AG04450 (cell line): ENCODE measurements at regions not wholly inside any gene's neighbourhood (a gene's known extent, or its start where the extent isn't known, plus 50 kb on each side); places are given as distances from the start of the nearest gene placed in this dataset.

Source experiments
- CTCF ChIA-PET: fragments of 300-600, 350-600 bp; formaldehyde crosslinking; extraction: SDS; loops from one replicate; lab custom pipeline; 2022; ENCODE audit warnings: antibody characterized with exemption, inconsistent platforms; lab: Charles Lee
- POLR2A ChIA-PET: fragments of 350-600 bp; formaldehyde crosslinking; extraction: SDS; loops from one replicate; lab custom pipeline; 2021; ENCODE audit warnings: antibody characterized with exemption, inconsistent platforms; lab: Yijun Ruan, JAX
- DNase-seq: peaks from one replicate; pipeline ENCODE4 v3.0.0-alpha.2; 2011; ENCODE audit warnings: low read depth, low spot score
- H3K27ac ChIP-seq: one replicate; pipeline ENCODE4 v1.5.1; 2012; ENCODE audit warnings: low read depth, low read length, control low read depth
- H3K27me3 ChIP-seq: one replicate; pipeline ENCODE4 v1.6.0; 2012; ENCODE audit warnings: low read length; ENCODE audit not compliant: control insufficient read depth, insufficient read depth
- H3K4me3 ChIP-seq: 2 replicates; pipeline ENCODE4 v1.5.1; 2011; ENCODE audit warnings: mild to moderate bottlenecking, low read depth, low read length, control low read depth
- H3K9me3 ChIP-seq: 2 replicates; pipeline ENCODE4 v1.5.1; 2012; ENCODE audit warnings: low read length; ENCODE audit not compliant: control insufficient read depth, insufficient read depth
- TF ChIP-seq, protein P1 (sequence below): IDR thresholded peaks from 2 replicates; pipeline ENCODE4 v1.5.1; 2011; ENCODE audit warnings: low read depth, low read length, control low read depth, inconsistent platforms

- POLR2A ChIA-PET: no interaction called here
- no peak overlapping the region for H3K27ac ChIP-seq
- no peak for DNase-seq
- TF ChIP-seq, protein P1, sequence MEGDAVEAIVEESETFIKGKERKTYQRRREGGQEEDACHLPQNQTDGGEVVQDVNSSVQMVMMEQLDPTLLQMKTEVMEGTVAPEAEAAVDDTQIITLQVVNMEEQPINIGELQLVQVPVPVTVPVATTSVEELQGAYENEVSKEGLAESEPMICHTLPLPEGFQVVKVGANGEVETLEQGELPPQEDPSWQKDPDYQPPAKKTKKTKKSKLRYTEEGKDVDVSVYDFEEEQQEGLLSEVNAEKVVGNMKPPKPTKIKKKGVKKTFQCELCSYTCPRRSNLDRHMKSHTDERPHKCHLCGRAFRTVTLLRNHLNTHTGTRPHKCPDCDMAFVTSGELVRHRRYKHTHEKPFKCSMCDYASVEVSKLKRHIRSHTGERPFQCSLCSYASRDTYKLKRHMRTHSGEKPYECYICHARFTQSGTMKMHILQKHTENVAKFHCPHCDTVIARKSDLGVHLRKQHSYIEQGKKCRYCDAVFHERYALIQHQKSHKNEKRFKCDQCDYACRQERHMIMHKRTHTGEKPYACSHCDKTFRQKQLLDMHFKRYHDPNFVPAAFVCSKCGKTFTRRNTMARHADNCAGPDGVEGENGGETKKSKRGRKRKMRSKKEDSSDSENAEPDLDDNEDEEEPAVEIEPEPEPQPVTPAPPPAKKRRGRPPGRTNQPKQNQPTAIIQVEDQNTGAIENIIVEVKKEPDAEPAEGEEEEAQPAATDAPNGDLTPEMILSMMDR: no peak
- H3K9me3 ChIP-seq: no peaks in the 10 kb centered on the region
- H3K4me3 ChIP-seq: no peak overlapping the region
- H3K27me3 ChIP-seq: no peaks in the 10 kb centered on the region
- CTCF ChIA-PET: interaction anchor here (1.0 to 1.4 kb wide), 2 partner anchors 14 to 395 kb away, joined by 3 to 7 read pairs; no protein-coding TSS in a partner anchor
These were observed 72.3 kb upstream of the EEA1 start for GRCh38 chr12:93001407-93001806.

DNA sequence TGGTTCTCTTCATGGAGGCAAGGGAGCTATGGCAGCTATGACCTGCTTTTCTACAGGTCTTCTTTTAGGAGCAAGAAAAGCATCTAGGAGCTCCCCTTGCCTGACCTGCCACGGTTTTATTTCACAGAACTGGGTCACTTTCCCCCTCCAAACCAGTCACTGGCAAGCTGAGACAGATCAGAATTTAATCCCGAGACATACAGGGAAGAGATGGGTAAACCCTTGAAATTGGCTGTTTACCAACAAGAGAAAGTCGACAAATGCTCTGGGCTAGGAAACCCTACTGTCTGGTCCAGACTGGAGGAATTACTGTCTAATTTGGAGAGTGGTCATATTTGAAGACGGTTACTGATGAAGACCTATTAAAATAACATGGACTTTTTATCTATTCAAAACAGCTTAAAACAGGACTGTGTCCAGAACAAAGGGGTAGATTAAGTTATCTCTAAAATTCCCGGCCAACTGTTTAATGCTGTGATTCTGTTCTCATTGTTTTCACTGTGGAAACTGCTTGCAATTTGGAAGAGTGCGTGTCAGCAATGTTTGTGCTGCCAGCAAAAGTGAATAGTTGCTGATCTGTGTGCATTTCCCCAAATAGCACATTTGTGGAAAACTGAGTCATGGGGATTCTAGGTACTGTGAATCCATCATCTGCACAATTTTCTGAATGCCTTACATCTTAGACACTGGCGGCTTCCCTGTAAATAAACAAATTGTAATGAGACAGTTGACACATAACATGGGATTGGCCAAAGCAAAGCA, 73.4 kb upstream of the EEA1 start:
- CTCF ChIA-PET: interaction anchor here (0.6 to 1.4 kb wide), 5 partner anchors 12 to 417 kb away, joined by 3 to 14 read pairs (median 5); no protein-coding TSS in a partner anchor
- Histone ChIP-seq H3K4me3 (no peak overlapping the region), H3K9me3 (no peaks in the 10 kb centered on the region), H3K27ac (no peak overlapping the region), H3K27me3 (no peaks in the 10 kb centered on the region)
- TF ChIP-seq, protein P1: no peak
- DNase-seq: peak; percentile 52
- POLR2A ChIA-PET: interaction anchor here (0.6 to 0.7 kb wide), 2 partner anchors 21 to 314 kb away, joined by 3 to 5 read pairs; no protein-coding TSS in a partner anchor

GRCh38 chr12:93003531-93004239, 74.6 kb upstream of the EEA1 start:
- Histone ChIP-seq H3K27me3 (no peaks in the 10 kb centered on the region), H3K9me3 (no peaks in the 10 kb centered on the region), H3K27ac (no peak overlapping the region), H3K4me3 (no peak overlapping the region)
- CTCF ChIA-PET: interaction anchor here (1.2 to 2.0 kb wide), 4 partner anchors 16 to 416 kb away, joined by 3 to 10 read pairs (median 4); no protein-coding TSS in a partner anchor
- POLR2A ChIA-PET: interaction anchor here (0.6 kb wide), 1 partner anchor 20 kb away, joined by 3 read pairs; no protein-coding TSS in a partner anchor
- TF ChIP-seq, protein P1: no peak
- no peak for DNase-seq

DNA sequence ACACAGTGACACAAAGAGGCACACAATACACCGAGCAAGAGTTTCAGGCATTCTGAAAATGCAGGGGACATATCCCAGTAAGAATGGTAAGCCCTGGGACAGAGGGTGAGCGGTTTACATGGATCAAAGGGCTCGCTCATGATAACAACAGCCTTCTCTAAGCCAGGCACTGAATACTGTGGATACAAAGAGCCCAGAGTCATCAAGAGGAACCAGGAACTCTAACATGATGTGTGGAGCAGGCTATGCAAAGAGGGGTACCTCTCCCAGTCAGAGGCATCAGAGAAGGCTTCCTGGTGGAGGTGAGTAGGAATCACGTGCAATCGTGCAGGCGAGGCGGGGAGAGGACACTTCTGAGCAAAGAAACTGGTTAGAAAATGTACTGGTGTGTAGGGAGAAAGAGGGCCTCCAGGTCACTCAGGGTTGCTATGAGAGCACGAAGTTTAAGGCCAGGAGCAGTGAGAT, 76.9 kb upstream of the EEA1 start:
- TF ChIP-seq, protein P1: no peak
- DNase-seq: no peak
- CTCF ChIA-PET: no interaction called here
- H3K27ac ChIP-seq: no peak overlapping the region
- H3K9me3 ChIP-seq: no peaks in the 10 kb centered on the region
- H3K27me3 ChIP-seq: no peaks in the 10 kb centered on the region
- POLR2A ChIA-PET: no interaction called here
- H3K4me3 ChIP-seq: no peak overlapping the region
